NCI-H345 treated with DMSO at 0.1 percent for 48 hours (cell line): ENCODE measurements at regions not wholly inside any gene's neighbourhood (a gene's known extent, or its start where the extent isn't known, plus 50 kb on each side); places are given as distances from the start of the nearest gene placed in this dataset.
"Not testable (repeated sequence)": the region's sequence is repeated elsewhere in the genome, so short reads cannot be mapped to it uniquely, and the experiment has no call there.

ENCODE experiments used
- DNase-seq: peaks from one replicate; lab custom pipeline; 2025; ENCODE audit not compliant: unreplicated experiment; lab: John Stamatoyannopoulos, UW

DNA sequence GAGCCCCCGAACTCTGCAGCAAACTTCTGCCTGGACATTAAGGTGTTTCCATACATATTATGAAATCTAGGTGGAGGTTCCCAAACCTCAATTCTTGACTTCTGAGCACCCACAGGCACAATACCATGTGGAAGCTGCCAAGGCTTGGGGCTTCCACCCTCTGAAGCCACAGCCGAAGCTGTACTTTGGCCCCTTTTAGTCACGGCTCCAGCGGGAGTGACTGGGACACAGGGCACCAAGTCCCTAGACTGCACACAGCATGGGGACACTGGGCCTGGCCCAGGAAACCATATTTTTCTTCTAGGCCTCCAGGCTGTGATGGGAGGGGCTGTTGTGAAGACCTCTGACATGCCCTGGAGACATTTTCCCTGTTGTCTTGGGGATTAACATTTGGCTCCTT is 373.8 kb downstream of the ZNF674 start:
- DNase-seq: not testable (repeated sequence)

DNA sequence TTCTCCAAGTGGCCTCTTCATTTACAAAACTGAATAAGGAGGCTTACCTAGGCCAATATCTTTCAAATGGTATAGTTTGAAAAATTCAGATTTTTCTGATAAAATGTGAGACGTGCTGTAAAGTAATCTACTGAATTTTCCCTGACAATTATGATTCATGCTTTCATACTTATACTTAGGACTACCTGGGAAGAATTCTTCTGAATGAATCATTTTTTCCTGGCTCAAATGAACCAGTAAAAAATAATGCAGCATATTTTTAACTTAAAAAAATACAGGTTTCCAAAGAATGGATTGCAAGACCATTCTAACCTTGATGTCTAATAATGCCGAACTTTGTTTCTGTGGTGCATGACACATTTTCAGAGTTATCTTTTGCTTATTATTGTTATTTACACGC is 375.4 kb downstream of the ZNF674 start:
- no peak for DNase-seq

DNA sequence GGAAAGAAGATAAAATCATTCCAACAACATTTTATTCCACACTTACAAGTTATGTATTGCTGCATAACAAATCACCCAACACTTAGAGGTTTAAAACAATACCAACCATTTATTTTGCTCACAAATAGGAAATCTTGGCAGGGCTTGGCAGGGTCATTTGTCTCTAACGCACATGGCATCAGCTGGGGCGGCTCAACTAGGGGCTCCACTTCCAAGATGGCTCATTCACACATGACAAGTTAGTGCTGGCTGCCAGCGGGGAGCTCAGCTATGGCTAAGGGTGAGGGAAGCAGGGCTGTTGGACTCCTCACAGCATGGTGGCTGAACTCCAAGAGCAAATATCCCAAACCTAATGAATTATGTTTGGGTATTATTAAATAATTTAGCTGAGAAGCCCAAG is 377.0 kb downstream of the ZNF674 start:
- DNase-seq: no peak

DNA sequence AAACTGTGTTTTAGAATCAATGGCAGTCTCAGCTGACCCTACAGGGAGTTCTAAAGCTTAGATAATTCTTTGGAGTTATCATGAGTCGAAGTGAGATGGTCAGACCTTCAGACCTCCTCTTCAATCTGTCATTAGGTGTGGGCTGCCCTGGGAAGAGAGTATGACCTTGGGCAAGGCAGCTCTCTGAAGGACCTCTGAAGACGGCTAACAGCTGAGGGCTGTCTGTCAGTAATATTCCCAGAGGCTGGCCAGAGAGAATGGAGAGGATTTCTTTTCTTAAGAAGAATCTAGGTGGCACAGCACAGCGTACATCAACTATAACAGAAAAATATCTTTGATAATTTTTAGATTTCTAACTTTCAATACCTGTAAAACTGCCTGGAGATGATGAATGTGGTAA is 379.4 kb downstream of the ZNF674 start:
- no peak for DNase-seq

DNA sequence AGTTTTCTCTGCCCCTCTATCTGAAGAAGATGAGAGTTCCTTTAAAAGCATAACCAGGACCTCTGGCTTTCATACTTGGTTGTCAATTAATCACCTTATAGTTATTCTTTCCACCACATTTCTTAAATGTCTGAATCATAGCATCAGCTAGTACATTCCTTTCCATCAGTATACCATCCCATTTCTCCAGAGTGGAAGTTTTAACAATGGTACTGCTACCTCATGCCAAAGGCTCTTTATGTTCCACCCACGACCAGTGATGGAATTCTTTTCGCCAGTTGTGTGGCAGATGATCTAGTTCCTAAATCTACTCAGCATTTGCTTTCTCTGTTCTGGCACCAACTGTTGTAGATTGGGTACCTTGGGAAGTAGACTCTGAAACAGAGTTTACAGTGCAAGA is 379.8 kb downstream of the ZNF674 start:
- no peak for DNase-seq

DNA sequence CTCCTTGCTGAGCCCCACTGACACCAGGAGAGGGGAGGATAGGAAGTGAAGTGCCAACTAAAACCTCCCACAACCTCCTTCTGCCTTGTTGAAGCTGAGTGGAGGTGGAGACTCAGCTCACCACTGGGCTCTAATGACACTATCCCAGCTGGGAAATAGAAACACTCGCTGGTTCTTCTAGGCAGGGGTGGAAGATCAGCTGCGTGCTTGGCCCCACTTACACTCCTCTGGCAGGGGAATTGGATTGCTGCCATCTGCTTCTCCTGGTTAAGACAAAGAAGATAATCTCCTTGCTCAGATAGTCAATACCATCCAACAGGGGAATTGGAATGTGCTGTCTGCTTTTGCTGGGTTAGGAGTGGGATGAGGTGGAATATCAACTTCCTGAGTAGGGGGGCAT is 392.5 kb downstream of the ZNF674 start:
- no peak for DNase-seq

DNA sequence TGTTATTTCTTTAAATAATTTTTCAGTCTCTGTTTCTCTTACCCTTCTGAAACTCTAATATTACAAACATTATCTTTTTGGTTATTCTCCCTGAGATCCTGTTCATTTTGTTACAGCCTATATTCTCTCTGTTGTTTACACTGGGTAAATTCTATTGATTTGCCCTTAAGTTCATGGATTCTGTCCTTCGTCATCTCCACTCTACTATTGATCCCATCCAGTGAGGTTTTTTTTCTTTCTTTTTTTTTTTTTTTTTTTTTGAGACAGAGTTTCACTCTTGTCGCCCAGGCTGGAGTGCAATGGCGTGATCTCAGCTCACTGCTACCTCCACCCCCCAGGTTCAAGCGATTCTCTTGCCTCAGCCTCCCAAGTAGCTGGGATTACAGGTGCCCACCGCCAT is 393.9 kb downstream of the ZNF674 start:
- not testable (repeated sequence) for DNase-seq

DNA sequence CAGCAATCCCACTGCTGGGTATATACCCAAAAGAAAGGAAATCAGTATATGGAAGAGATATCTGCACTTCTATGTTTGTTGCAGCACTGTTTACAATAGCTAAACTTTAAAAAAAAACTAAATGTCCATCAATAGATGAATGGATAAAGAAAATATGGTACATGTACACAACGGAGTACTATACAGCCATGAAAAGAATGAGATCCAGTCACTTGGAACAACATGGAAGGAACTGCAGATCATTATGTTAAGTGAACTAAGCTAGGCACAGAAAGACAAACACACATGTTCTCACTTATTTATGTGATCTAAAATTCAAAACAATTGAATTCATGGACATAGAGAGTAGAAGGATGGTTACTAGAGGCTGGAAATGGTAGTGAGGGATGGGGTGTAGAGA is 400.7 kb downstream of the ZNF674 start:
- DNase-seq: no peak

DNA sequence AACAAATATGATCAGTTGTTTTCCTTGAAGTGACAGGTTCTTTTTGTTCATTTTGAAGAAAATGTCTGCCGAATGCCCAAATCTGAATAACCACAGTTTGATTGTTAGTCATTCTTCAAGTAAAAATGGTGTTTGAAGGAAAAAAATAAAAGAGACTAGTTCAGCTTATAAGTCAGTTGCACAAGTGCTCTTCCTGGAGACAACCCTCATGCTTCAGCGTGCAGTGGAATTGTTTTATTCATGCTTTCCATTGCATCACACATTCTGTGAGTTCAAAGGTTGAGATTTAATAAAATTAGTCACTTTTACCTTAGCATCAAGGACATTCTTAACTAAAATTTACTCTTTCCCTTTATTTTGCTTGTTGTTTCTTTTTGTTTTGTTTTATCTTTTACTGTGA is 404.9 kb downstream of the ZNF674 start:
- no peak for DNase-seq

DNA sequence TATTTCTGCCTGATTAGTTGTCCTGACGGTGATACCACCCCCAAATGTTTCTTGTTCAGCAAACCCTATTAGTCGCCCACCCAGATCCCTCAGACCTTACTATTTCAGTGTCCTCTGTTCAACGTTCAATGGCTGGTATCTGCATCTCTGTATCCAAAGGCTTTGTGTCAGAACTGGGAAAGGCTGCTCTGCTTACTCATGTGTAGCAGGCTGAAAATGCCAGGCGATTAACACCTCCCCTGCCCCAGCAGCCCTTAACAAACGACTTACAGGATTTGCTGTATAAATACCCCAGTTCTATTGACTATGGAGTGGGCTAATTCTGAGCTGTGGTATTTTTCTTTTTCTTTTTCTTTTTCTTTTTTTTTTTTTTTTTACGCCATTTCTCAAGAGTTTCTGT is 415.0 kb downstream of the ZNF674 start:
- no peak for DNase-seq

DNA sequence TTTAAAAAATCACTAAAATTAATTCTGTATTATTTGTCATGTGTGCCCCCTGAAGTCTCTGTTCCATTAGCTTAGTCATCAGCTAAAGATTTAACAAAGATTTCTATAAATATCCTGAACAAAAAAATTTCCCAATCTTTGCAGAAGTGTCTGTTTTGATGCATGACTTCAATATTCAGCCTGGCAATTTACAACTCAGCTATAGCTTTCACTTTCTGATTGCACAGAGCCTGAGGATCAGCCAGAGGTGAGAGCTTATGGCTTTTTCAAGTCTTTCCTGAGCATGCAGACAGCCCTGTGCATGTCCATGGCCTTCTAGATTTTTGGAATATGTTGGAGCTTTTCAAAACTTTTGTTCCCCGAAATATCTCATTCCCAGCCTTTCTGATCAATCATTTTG is 420.1 kb downstream of the ZNF674 start:
- no peak for DNase-seq

DNA sequence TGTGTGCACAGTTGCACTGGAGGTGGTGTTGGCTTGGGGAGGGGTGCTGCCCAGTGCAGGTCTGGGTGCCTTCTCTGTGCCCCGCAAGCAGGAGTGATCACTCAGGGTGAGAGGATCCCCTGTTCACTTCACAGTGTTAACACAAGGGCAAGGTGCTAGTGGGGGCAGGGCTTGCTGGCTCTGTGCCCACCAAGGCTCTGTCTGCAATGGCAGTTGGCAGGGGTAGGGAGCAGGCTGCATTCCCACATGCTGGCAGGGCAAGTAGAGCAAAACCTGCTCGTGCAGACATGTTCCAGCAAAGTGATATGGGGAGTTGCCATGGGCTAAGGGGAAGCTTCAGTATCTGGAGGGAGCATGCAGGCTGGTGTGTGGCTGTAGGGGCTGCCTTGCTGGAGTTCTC is 428.0 kb downstream of the ZNF674 start:
- DNase-seq: no peak

DNA sequence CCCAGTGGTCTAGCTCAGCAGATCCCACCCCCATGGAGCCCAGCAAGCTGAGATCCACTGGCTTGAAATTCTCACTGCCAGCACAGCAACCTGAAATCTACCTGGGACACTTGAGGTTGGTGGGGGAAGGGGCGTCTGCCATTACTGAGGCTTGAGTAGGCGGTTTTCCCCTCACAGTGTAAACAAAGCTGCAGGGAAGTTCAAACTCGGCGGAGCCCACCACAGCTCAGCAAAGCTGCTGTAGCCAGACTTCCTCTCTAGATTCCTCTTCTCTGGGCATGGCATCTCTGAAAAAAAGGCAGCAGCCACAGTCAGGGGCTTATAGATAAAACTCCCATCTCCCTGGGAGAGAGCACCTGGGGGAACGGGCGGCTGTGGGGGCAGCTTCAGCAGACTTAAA is 457.9 kb downstream of the ZNF674 start:
- not testable (repeated sequence) for DNase-seq

DNA sequence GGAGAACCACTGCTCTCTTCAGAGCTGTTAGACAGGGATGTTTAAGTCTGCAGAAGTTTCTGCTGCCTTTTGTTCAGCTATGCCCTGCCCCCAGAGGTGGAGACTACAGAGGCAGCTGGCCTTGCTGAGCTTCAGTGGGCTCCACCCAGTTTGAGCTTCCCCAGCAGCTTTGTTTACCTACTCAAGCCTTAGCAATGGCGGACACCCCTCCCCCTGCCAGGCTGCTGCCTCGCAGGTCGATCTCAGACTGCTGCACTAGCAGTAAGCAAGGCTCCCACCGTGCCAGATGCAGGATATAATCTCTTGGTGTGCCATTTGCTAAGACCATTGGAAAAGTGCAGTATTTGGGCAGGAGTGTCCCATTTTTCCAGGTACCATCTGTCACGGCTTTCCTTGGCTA is 465.1 kb downstream of the ZNF674 start:
- DNase-seq: not testable (repeated sequence)

DNA sequence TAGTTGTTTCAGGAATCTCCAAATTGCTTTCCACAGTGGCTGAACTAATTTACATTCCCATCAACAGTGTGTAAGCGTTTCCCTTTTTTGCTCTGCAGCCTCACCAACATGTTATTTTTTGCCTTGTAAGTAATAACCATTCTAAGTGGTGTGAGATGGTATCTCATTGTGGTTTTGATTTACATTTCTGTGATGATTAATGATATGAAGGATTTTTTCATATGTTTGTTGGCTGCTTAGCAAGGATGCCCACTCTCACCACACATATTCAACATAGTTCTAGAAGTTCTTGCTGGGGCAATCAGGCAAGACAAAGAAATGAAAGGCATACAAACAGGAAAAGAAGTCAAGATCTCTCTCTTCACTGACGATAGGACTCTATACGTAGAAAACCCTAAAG is 472.4 kb downstream of the ZNF674 start:
- DNase-seq: no peak

DNA sequence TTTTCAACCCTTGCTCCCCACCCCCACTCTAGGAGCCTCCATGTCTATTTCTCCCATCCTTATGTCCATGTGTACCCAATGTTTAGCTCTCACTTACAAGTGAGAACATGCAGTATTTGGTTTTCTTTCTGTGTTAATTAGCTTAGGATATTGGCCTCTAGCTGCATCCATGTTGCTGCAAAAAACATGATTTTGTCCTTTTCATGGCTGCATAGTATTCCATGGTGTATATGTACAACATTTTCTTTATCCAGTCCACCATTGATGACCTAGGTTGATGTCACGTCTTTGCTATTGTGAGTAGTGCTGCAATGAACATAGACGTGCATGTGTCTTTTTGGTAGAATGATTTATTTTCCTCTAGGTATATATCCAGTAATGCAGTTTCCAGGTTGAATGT is 472.8 kb downstream of the ZNF674 start:
- DNase-seq: no peak

DNA sequence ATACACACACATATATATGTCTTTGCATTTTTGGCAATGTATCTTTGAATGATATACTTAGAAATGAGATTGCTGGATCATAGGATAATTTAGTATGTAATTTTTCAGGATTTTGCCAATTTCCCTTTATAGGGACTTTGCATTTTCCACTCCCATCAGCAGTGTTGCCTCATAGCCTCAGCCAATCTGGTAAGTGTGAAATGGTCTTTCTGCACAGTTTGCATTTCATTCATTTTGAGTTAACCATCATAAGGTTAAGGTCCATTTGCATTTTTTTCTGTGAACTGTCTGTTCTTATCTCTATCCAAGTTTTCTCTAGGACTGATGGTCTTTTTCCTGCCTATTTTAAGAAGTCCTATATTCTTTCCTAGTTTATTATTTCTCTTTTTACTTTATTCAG is 474.8 kb downstream of the ZNF674 start:
- DNase-seq: no peak

DNA sequence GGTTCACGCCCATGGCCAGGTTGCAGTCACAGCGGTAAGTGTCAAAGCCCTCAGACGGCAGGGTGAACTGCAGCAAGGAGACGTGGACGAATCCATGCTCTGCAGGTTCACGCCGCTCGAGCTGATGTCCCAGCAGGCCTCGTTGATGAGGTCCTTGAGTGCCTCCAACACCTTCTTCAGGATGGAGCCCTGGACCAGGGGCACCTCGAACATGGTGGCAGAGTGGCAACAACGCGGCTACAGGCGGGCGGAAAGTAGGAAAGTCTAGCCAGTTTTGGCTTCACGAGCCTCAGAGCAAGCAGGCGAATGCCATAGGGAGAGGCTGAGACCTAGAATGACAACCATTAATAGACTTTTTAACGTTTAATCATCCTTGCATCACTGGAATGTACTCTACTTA is 485.9 kb downstream of the ZNF674 start:
- no peak for DNase-seq

DNA sequence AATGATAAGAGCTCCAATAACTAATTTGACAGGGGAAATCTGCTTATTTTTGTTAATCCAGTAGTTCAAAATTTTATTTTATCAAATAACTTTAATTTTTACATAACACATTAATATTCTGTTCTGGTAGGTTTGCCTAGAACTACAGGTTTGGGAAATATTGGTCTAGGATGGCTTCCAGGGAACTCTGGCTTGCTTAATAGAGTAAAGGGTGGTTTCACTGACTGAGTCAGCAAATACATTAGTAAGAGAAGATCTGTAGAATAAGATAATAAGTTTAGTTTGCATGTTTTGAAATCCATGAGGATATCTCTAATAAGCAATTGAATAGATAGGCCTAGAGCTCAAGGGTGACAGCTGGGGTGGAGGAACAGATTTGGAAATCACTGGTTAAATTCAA is 500.7 kb downstream of the ZNF674 start:
- DNase-seq: no peak

DNA sequence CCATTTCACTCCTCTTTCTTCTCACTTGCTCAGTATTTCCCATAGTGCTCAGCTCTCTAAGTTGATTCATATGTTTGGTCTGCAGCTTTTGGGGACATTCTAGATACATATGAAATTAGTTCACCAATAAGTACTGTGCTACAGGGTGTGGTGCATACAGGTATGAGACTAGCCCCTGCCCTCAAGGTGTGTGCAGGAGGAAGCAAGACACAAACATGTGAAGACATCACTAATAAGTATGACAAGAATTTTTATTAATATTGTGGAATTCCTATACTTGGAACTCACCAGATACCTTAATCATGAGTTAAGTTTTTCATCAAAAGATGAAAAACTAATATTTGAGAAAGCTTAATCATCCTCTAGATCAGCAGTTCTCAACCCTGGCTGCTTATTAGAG is 505.2 kb downstream of the ZNF674 start:
- DNase-seq: no peak

DNA sequence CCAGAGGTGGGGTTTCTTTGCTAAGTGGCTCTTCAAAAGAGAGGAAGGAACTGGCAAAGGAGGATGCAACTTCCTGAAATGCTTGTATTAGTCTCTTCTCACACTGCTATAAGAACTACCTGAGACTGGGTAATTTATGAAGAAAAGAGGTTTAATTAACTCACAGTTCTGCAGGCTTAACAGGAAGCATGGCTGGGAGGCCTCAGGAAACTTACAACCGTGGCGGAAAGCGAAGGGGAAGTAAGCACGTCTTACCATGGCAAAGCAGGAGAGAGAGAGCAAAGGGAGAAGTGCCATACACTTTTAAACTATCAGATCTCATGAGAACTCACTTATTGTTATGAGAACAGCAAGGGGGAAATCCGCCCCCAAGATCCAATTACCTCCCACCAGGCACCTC is 505.7 kb downstream of the ZNF674 start:
- DNase-seq: no peak

DNA sequence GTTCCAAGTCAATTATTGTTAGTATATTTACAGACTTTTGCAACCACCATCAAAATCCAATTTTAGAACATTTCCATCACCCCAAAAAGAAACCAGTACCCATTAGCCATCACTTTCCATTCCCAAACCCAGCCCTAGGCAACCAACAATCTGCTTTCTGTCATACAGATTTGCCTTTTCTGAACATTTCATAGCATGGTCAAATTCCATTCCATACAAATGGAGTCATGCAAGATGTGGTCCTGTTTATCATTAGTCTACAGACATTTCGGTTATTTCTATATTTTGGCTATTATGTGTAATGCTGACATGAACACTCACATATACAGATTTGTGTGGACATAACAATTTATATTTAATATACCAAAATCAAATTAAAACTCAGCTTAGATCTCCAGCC is 508.7 kb downstream of the ZNF674 start:
- no peak for DNase-seq

DNA sequence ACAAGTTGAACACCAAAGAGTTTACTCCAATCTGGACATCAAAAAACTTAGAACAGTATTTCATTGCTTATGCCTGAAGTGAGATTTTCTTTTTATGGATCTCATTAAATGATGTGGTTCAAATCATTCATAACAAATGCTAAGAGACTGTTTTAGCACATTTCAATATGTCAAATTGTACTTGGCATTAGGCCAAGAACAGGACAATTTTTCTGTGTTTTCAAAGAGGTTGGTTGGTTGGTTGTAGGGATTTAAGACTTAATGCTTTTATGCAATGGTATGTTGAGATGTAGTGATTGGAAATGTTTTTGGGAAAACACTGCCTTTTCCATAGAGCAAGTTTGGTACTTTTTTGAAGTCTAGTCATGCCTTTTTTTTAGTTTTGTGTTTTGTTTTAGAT is 510.4 kb downstream of the ZNF674 start:
- no peak for DNase-seq

DNA sequence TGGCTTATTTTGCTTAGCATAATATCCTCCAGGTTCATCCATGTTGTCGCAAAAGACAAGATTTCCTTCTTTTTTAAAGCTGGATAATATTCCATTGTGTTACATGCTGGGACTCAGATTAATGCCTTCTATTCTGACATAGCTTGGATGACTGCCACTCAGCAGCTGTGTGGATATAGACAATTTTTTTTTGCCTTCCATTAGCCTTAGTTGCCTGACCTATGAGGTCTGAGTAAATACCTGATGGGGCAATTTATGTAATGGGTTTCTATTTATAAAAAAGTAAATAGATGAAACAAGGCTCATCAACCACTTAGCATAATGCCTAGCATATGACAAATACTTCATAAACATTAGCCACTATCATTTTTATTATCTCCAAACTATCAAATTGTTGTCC is 515.4 kb downstream of the ZNF674 start:
- DNase-seq: peak; percentile 89
